ENCODE measurements at regions not wholly inside any gene's neighbourhood (a gene's known extent, or its start where the extent isn't known, plus 50 kb on each side); places are given as distances from the start of the nearest gene placed in this dataset.

GRCh38 chr21:25402134-25402961 is 204.9 kb downstream of the MRPL39 start:
- Mint-ChIP-seq H3K36me3 (ENCODE audit: low read depth, unreplicated experiment) (peaks cover 17% of the 10 kb centered on the region), H3K27ac (ENCODE audit: unreplicated experiment) (no peak overlapping the region), H3K4me3 (ENCODE audit: unreplicated experiment) (no peak overlapping the region), H3K9me3 (ENCODE audit: unreplicated experiment) (peaks cover 2% of the 10 kb centered on the region), H3K4me1 (ENCODE audit: low read depth, unreplicated experiment) (peaks cover 3% of the 10 kb centered on the region), H3K27me3 (ENCODE audit: low read depth, unreplicated experiment) (no peaks in the 10 kb centered on the region)
- Histone ChIP-seq H3K27ac (ENCODE audit: low read depth, low read length) (no peak overlapping the region), H2AFZ (ENCODE audit: low read depth, low read length) (no peak overlapping the region), H3K9me3 (ENCODE audit: insufficient read depth, low read depth, low read length) (no peaks in the 10 kb centered on the region), H3K4me3 (ENCODE audit: insufficient read depth, low read depth, low read length) (no peak overlapping the region), H3K4me2 (ENCODE audit: low read length) (no peak overlapping the region), H3K27me3 (ENCODE audit: insufficient read depth, low read length) (no peaks in the 10 kb centered on the region), H3K9ac (ENCODE audit: low read length) (no peak overlapping the region), H3K36me3 (ENCODE audit: insufficient read depth, low read length) (no peaks in the 10 kb centered on the region), H4K20me1 (ENCODE audit: insufficient read depth, low read length) (no peaks in the 10 kb centered on the region), H3K79me2 (ENCODE audit: insufficient read depth, low read length) (no peaks in the 10 kb centered on the region), H3K4me1 (ENCODE audit: insufficient read depth, low read length) (no peaks in the 10 kb centered on the region)
- DNase-seq (ENCODE audit: low read depth) (no peak), FAIRE-seq (no peak)
- TF ChIP-seq EZH2 (IDR thresholded peaks at IDR 0.05; ENCODE audit: insufficient read depth, low read length) (no peak), CTCF (IDR thresholded peaks at IDR 0.05; ENCODE audit: insufficient read depth, low read depth, low read length) (no peak)

- no peak for FAIRE-seq
These were observed 206.9 kb downstream of the MRPL39 start for GRCh38 chr21:25400427-25400826.

More at GRCh38 chr21:25400427-25400826, 206.9 kb downstream of the MRPL39 start:
- H3K27ac ChIP-seq (ENCODE audit: low read depth, low read length): no peak overlapping the region
- H4K20me1 ChIP-seq (ENCODE audit: insufficient read depth, low read length): no peaks in the 10 kb centered on the region
- peaks cover 2% of the 10 kb centered on the region for H3K9me3 Mint-ChIP-seq (ENCODE audit: unreplicated experiment)
- H3K36me3 ChIP-seq (ENCODE audit: insufficient read depth, low read length): no peaks in the 10 kb centered on the region
- H3K9me3 ChIP-seq (ENCODE audit: insufficient read depth, low read depth, low read length): no peaks in the 10 kb centered on the region
- no peaks in the 10 kb centered on the region for H3K27me3 ChIP-seq (ENCODE audit: insufficient read depth, low read length)
- H3K27me3 Mint-ChIP-seq (ENCODE audit: low read depth, unreplicated experiment): no peaks in the 10 kb centered on the region
- H3K4me2 ChIP-seq (ENCODE audit: low read length): no peak overlapping the region
- no peak overlapping the region for H2AFZ ChIP-seq (ENCODE audit: low read depth, low read length)
- no peak overlapping the region for H3K27ac Mint-ChIP-seq (ENCODE audit: unreplicated experiment)
- no peak for DNase-seq (ENCODE audit: low read depth)
- H3K4me1 Mint-ChIP-seq (ENCODE audit: low read depth, unreplicated experiment): no peaks in the 10 kb centered on the region
- no peak overlapping the region for H3K9ac ChIP-seq (ENCODE audit: low read length)
- H3K79me2 ChIP-seq (ENCODE audit: insufficient read depth, low read length): no peaks in the 10 kb centered on the region
- no peak for TF ChIP-seq EZH2 (IDR thresholded peaks at IDR 0.05; ENCODE audit: insufficient read depth, low read length)
- TF ChIP-seq CTCF (IDR thresholded peaks at IDR 0.05; ENCODE audit: insufficient read depth, low read depth, low read length): no peak
- no peak overlapping the region for H3K4me3 Mint-ChIP-seq (ENCODE audit: unreplicated experiment)
- H3K4me1 ChIP-seq (ENCODE audit: insufficient read depth, low read length): no peaks in the 10 kb centered on the region
- peaks cover 17% of the 10 kb centered on the region for H3K36me3 Mint-ChIP-seq (ENCODE audit: low read depth, unreplicated experiment)
- H3K4me3 ChIP-seq (ENCODE audit: insufficient read depth, low read depth, low read length): no peak overlapping the region

Measured in astrocyte (in vitro differentiated cells and primary cell).